ENCODE measurements at regions not wholly inside any gene's neighbourhood (a gene's known extent, or its start where the extent isn't known, plus 50 kb on each side); places are given as distances from the start of the nearest gene placed in this dataset.
"Not testable (repeated sequence)": the region's sequence is repeated elsewhere in the genome, so short reads cannot be mapped to it uniquely, and the experiment has no call there.

GRCh38 chr18:38663270-38663669 is 1097.7 kb upstream of the CELF4 start:
- DNase-seq: no peak

- no peak for DNase-seq
Measured at GRCh38 chr18:38654946-38655345, 1089.3 kb upstream of the CELF4 start.

GRCh38 chr18:38651736-38652135 is 1086.1 kb upstream of the CELF4 start:
- no peak for DNase-seq

GRCh38 chr18:38648179-38648578 is 1082.6 kb upstream of the CELF4 start:
- DNase-seq: no peak

- no peak for DNase-seq
Measured at GRCh38 chr18:38646296-38646695, 1080.7 kb upstream of the CELF4 start.

- no peak for DNase-seq
Measured at GRCh38 chr18:38644875-38645641, 1079.5 kb upstream of the CELF4 start.

GRCh38 chr18:38642711-38643110 is 1077.1 kb upstream of the CELF4 start:
- DNase-seq: no peak

GRCh38 chr18:38639700-38640099 is 1074.1 kb upstream of the CELF4 start:
- not testable (repeated sequence) for DNase-seq

GRCh38 chr18:38635709-38636430 is 1070.3 kb upstream of the CELF4 start:
- DNase-seq: no peak

GRCh38 chr18:38634117-38634516 is 1068.5 kb upstream of the CELF4 start:
- no peak for DNase-seq

- DNase-seq: no peak
Measured at GRCh38 chr18:38633333-38633732, 1067.7 kb upstream of the CELF4 start.

- no peak for DNase-seq
Measured at GRCh38 chr18:38619129-38619528, 1053.5 kb upstream of the CELF4 start.

- DNase-seq: no peak
Measured at GRCh38 chr18:38616306-38616705, 1050.7 kb upstream of the CELF4 start.

GRCh38 chr18:38612904-38613303 is 1047.3 kb upstream of the CELF4 start:
- DNase-seq: no peak

- DNase-seq: peak; percentile 18
Measured at GRCh38 chr18:38611036-38611964, 1045.7 kb upstream of the CELF4 start.

- DNase-seq: no peak
Measured at GRCh38 chr18:38606841-38607240, 1041.2 kb upstream of the CELF4 start.

GRCh38 chr18:38602341-38602740 is 1036.7 kb upstream of the CELF4 start:
- DNase-seq: no peak

GRCh38 chr18:38587571-38587970 is 1022.0 kb upstream of the CELF4 start:
- no peak for DNase-seq

GRCh38 chr18:38586327-38586726 is 1020.7 kb upstream of the CELF4 start:
- no peak for DNase-seq

- DNase-seq: no peak
Measured at GRCh38 chr18:38579764-38580163, 1014.2 kb upstream of the CELF4 start.

- no peak for DNase-seq
Measured at GRCh38 chr18:38576916-38577315, 1011.3 kb upstream of the CELF4 start.

GRCh38 chr18:38576349-38576748 is 1010.8 kb upstream of the CELF4 start:
- no peak for DNase-seq

- DNase-seq: peak; percentile 16
Measured at GRCh38 chr18:38575648-38576047, 1010.0 kb upstream of the CELF4 start.
